ENCODE measurements at regions not wholly inside any gene's neighbourhood (a gene's known extent, or its start where the extent isn't known, plus 50 kb on each side); places are given as distances from the start of the nearest gene placed in this dataset.

GRCh38 chr15:62968699-62969098 lies 73.8 kb upstream of the TPM1 start:
- DNase-seq: no peak

GRCh38 chr15:62969442-62970089 lies 73.0 kb upstream of the TPM1 start:
- DNase-seq: no peak

GRCh38 chr15:62972814-62973213 lies 69.7 kb upstream of the TPM1 start:
- DNase-seq: no peak

GRCh38 chr15:62975515-62975914 lies 67.0 kb upstream of the TPM1 start:
- DNase-seq: no peak

GRCh38 chr15:62976301-62976881 lies 66.2 kb upstream of the TPM1 start:
- DNase-seq: no peak

GRCh38 chr15:62977952-62978811 lies 64.4 kb upstream of the TPM1 start:
- DNase-seq: no peak

GRCh38 chr15:62979252-62979651 lies 63.3 kb upstream of the TPM1 start:
- no peak for DNase-seq

- no peak for DNase-seq
These were observed 61.5 kb upstream of the TPM1 start for GRCh38 chr15:62981071-62981470.

GRCh38 chr15:62983956-62984355 lies 58.6 kb upstream of the TPM1 start:
- no peak for DNase-seq

GRCh38 chr15:62985768-62986167 lies 56.8 kb upstream of the TPM1 start:
- peak in 1 of 2 experiments; percentile 38 for DNase-seq

- DNase-seq: no peak
These were observed 55.6 kb upstream of the TPM1 start for GRCh38 chr15:62986948-62987347.

- DNase-seq: no peak
These were observed 53.8 kb upstream of the TPM1 start for GRCh38 chr15:62988701-62989100.

- DNase-seq: no peak
These were observed 53.0 kb upstream of the TPM1 start for GRCh38 chr15:62989366-62990055.

- DNase-seq: no peak
These were observed 50.8 kb upstream of the TPM1 start for GRCh38 chr15:62991698-62992097.

GRCh38 chr15:62992302-62992701 lies 50.2 kb upstream of the TPM1 start:
- no peak for DNase-seq

Data from NCI-H526 (cell line).